Vagina (tissue), 2 donors: ENCODE measurements at regions not wholly inside any gene's neighbourhood (a gene's known extent, or its start where the extent isn't known, plus 50 kb on each side); places are given as distances from the start of the nearest gene placed in this dataset.

Source experiments
- CTCF ChIP-seq, 3 experiments: fragments of 450-650 bp in 2 of 3; fragments of 200-600 bp in 1 of 3; sonication (generic) in 1 of 3; IDR thresholded peaks; one replicate each; pipeline ENCODE4 v1.5.1; 2017 to 2019; ENCODE audit warnings: antibody characterized with exemption in 3 of 3, mild to moderate bottlenecking in 2 of 3, moderate library complexity in 2 of 3
- POLR2A ChIP-seq, 2 donors: fragments of 450-650 bp; IDR thresholded peaks; one replicate each; pipeline ENCODE4 v1.6.1; 2017; ENCODE audit warnings: antibody characterized with exemption in 2 of 2, mild to moderate bottlenecking in 2 of 2, moderate library complexity in 2 of 2
- POLR2AphosphoS5 ChIP-seq, 2 donors: sonication (generic); formaldehyde crosslinking; IDR thresholded peaks; one replicate each; pipeline ENCODE4 v1.9.0; 2017; ENCODE audit warnings: antibody characterized with exemption in 2 of 2, mild to moderate bottlenecking in 2 of 2, low read depth in 1 of 2; ENCODE audit not compliant: insufficient read depth in 1 of 2

- no peak for TF ChIP-seq CTCF (IDR thresholded peaks at IDR 0.05)
- TF ChIP-seq POLR2A (IDR thresholded peaks at IDR 0.05): no peak
- TF ChIP-seq POLR2AphosphoS5 (IDR thresholded peaks at IDR 0.05; ENCODE audit: insufficient read depth in 1 of 2, low read depth in 1 of 2): no peak
These were observed 431.8 kb upstream of the SGCG start for GRCh38 chr13:22748866-22749577.
